DOHH2 (cell line): ENCODE measurements at regions not wholly inside any gene's neighbourhood (a gene's known extent, or its start where the extent isn't known, plus 50 kb on each side); places are given as distances from the start of the nearest gene placed in this dataset.

Source experiments
- CTCF ChIP-seq: fragments of 200-600 bp; sonication (generic); IDR thresholded peaks from one replicate; pipeline ENCODE4 v1.5.1; 2014; ENCODE audit warnings: antibody characterized with exemption, mild to moderate bottlenecking, low read depth, low read length; ENCODE audit not compliant: poor library complexity, severe bottlenecking
- EZH2phosphoT487 ChIP-seq: fragments of 200-600 bp; sonication (generic); IDR thresholded peaks from 2 replicates; pipeline ENCODE4 v1.6.1; 2017; ENCODE audit warnings: borderline replicate concordance, mild to moderate bottlenecking, antibody characterized with exemption, low read length, moderate library complexity, mixed read lengths

GRCh38 chr1:189764391-189765320 lies 713.0 kb downstream of the BRINP3 start:
- no peak for TF ChIP-seq CTCF
- no peak for TF ChIP-seq EZH2phosphoT487
